SK-N-SH (cell line): ENCODE measurements at regions not wholly inside any gene's neighbourhood (a gene's known extent, or its start where the extent isn't known, plus 50 kb on each side); places are given as distances from the start of the nearest gene placed in this dataset.

Source experiments
- EP300 ChIP-seq, 2 experiments: IDR thresholded peaks; 2 replicates each; pipeline versions ENCODE4 v1.4.0 to v1.6.1; 2012; ENCODE audit warnings: borderline replicate concordance in 1 of 2, low read depth in 1 of 2, low read length in 1 of 2
- EZH2phosphoT487 ChIP-seq: fragments of 200-600 bp; sonication (generic); IDR thresholded peaks from 2 replicates; pipeline ENCODE4 v1.6.1; 2017; ENCODE audit warnings: low read depth, mixed run types, mild to moderate bottlenecking, antibody characterized with exemption, moderate library complexity, borderline replicate concordance
- GATA2 ChIP-seq: sonication (generic); formaldehyde crosslinking; IDR thresholded peaks from 2 replicates; pipeline ENCODE4 v1.5.0; 2020; ENCODE audit warnings: mild to moderate bottlenecking, missing genetic modification reagents
- POLR2AphosphoS5 ChIP-seq: IDR thresholded peaks from 2 replicates; pipeline ENCODE4 v1.6.1; 2012; ENCODE audit warnings: low read depth, low read length
- RXRA ChIP-seq: IDR thresholded peaks from 2 replicates; pipeline ENCODE4 v1.4.0; 2012; ENCODE audit warnings: low read depth, mild to moderate bottlenecking, borderline replicate concordance
- SMC3 ChIP-seq: IDR thresholded peaks from 2 replicates; pipeline ENCODE4 v1.6.1; 2012; ENCODE audit warnings: low read depth, low read length, improper control_type of control experiment
- TAF1 ChIP-seq: IDR thresholded peaks from 2 replicates; pipeline ENCODE4 v1.6.1; 2012; ENCODE audit warnings: low read depth, mild to moderate bottlenecking, low read length, moderate library complexity, borderline replicate concordance
- TCF12 ChIP-seq: IDR thresholded peaks from 2 replicates; pipeline ENCODE4 v1.4.0; 2012
- YY1 ChIP-seq: IDR thresholded peaks from 2 replicates; pipeline ENCODE4 v1.4.0; 2012; ENCODE audit warnings: low read depth, mild to moderate bottlenecking
- TF ChIP-seq, protein P1 (sequence below): fragments of 200-600 bp; sonication (generic); IDR thresholded peaks from 2 replicates; pipeline ENCODE4 v1.6.1; 2017; ENCODE audit warnings: antibody characterized with exemption, mild to moderate bottlenecking, moderate library complexity
- TF ChIP-seq, protein P2 (sequence below): IDR thresholded peaks from 2 replicates; pipeline ENCODE4 v1.6.1; 2012; ENCODE audit warnings: mild to moderate bottlenecking, low read depth, low read length, moderate library complexity
- TF ChIP-seq, protein P3 (sequence below): IDR thresholded peaks from 2 replicates; pipeline ENCODE4 v1.4.0; 2012; ENCODE audit warnings: low read depth, borderline replicate concordance
- TF ChIP-seq, protein P4 (sequence below): IDR thresholded peaks from 2 replicates; pipeline ENCODE4 v1.4.0; 2012; ENCODE audit warnings: low read depth

DNA sequence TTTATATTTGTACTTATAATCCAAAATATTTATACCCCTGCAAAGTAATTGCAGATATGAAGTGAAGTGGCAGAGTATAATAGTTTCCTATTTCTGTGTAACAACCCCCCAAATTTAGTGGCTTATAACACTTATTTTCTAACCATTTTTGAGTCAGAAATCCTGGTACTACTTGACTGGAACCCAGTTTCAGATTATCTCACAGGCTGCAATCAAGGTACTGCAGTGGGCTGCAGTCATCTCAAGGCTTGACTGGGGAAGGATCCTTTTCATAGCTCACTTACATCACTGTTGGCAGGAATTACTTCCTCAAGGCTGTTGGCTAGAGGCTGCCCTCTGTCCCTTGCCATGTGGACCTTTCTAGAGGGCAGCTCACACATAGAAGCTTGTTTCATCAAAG is 558.2 kb upstream of the PKDCC start:
- TF ChIP-seq EZH2phosphoT487 (no peak), POLR2AphosphoS5 (no peak), SMC3 (no peak), TAF1 (no peak), EP300 (IDR thresholded peaks at IDR 0.05; ENCODE audit: borderline replicate concordance in 1 of 2, low read depth in 1 of 2, low read length in 1 of 2) (no peak), TCF12 (no peak), GATA2 (CRISPR knock-in tag) (no peak), YY1 (no peak), RXRA (no peak)
- TF ChIP-seq, protein P1, sequence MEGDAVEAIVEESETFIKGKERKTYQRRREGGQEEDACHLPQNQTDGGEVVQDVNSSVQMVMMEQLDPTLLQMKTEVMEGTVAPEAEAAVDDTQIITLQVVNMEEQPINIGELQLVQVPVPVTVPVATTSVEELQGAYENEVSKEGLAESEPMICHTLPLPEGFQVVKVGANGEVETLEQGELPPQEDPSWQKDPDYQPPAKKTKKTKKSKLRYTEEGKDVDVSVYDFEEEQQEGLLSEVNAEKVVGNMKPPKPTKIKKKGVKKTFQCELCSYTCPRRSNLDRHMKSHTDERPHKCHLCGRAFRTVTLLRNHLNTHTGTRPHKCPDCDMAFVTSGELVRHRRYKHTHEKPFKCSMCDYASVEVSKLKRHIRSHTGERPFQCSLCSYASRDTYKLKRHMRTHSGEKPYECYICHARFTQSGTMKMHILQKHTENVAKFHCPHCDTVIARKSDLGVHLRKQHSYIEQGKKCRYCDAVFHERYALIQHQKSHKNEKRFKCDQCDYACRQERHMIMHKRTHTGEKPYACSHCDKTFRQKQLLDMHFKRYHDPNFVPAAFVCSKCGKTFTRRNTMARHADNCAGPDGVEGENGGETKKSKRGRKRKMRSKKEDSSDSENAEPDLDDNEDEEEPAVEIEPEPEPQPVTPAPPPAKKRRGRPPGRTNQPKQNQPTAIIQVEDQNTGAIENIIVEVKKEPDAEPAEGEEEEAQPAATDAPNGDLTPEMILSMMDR = no peak
- TF ChIP-seq, protein P2, sequence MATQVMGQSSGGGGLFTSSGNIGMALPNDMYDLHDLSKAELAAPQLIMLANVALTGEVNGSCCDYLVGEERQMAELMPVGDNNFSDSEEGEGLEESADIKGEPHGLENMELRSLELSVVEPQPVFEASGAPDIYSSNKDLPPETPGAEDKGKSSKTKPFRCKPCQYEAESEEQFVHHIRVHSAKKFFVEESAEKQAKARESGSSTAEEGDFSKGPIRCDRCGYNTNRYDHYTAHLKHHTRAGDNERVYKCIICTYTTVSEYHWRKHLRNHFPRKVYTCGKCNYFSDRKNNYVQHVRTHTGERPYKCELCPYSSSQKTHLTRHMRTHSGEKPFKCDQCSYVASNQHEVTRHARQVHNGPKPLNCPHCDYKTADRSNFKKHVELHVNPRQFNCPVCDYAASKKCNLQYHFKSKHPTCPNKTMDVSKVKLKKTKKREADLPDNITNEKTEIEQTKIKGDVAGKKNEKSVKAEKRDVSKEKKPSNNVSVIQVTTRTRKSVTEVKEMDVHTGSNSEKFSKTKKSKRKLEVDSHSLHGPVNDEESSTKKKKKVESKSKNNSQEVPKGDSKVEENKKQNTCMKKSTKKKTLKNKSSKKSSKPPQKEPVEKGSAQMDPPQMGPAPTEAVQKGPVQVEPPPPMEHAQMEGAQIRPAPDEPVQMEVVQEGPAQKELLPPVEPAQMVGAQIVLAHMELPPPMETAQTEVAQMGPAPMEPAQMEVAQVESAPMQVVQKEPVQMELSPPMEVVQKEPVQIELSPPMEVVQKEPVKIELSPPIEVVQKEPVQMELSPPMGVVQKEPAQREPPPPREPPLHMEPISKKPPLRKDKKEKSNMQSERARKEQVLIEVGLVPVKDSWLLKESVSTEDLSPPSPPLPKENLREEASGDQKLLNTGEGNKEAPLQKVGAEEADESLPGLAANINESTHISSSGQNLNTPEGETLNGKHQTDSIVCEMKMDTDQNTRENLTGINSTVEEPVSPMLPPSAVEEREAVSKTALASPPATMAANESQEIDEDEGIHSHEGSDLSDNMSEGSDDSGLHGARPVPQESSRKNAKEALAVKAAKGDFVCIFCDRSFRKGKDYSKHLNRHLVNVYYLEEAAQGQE = no peak
- TF ChIP-seq, protein P3, sequence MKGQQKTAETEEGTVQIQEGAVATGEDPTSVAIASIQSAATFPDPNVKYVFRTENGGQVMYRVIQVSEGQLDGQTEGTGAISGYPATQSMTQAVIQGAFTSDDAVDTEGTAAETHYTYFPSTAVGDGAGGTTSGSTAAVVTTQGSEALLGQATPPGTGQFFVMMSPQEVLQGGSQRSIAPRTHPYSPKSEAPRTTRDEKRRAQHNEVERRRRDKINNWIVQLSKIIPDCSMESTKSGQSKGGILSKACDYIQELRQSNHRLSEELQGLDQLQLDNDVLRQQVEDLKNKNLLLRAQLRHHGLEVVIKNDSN = no peak
- TF ChIP-seq, protein P4, sequence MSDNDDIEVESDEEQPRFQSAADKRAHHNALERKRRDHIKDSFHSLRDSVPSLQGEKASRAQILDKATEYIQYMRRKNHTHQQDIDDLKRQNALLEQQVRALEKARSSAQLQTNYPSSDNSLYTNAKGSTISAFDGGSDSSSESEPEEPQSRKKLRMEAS = no peak
